Uterus (tissue), 3 donors: ENCODE measurements at regions not wholly inside any gene's neighbourhood (a gene's known extent, or its start where the extent isn't known, plus 50 kb on each side); places are given as distances from the start of the nearest gene placed in this dataset.

Experiments
- DNase-seq, 2 donors: peaks; one replicate each; pipeline ENCODE4 v3.0.0-alpha.2; 2019 to 2020
- H3K27ac ChIP-seq, 2 donors: fragments of 200-600 bp; sonication (generic); 1 replicate in 1 of 2; 2 replicates in 1 of 2; pipeline ENCODE4 v1.5.1; 2016 to 2018
- H3K27me3 ChIP-seq, 2 donors: fragments of 200-600 bp; sonication (generic); one replicate each; pipeline ENCODE4 v1.5.1; 2018 to 2019; ENCODE audit warnings: control low read depth in 1 of 2
- H3K36me3 ChIP-seq, 2 donors: fragments of 200-600 bp; sonication (generic); one replicate each; pipeline ENCODE4 v1.5.1; 2019; ENCODE audit warnings: control low read depth in 1 of 2
- H3K4me1 ChIP-seq, 2 donors: fragments of 200-600 bp; sonication (generic); one replicate each; pipeline ENCODE4 v1.5.1; 2018 to 2019; ENCODE audit warnings: control low read depth in 1 of 2
- H3K4me3 ChIP-seq, 2 donors: fragments of 200-600 bp; sonication (generic); 1 replicate in 1 of 2; 2 replicates in 1 of 2; pipeline ENCODE4 v1.5.1; 2018 to 2019; ENCODE audit warnings: mild to moderate bottlenecking in 1 of 2
- H3K9me3 ChIP-seq, 2 donors: fragments of 200-600 bp; sonication (generic); one replicate each; pipeline ENCODE4 v1.5.1; 2019; ENCODE audit warnings: control low read depth in 1 of 2
- POLR2A ChIP-seq, 2 donors: fragments of 450-650 bp; IDR thresholded peaks; one replicate each; pipeline ENCODE4 v1.6.1; 2016; ENCODE audit warnings: antibody characterized with exemption in 2 of 2, mild to moderate bottlenecking in 1 of 2, moderate library complexity in 1 of 2
- intact Hi-C: fragments of 100-400 bp; cut with DNase I; formaldehyde crosslinking; loops from one replicate; pipeline ENCODE4 v1.15.1; 2023; ENCODE audit warnings: low total_unique reads
- TF ChIP-seq, protein P1 (sequence below), 4 experiments: fragments of 200-600 bp in 2 of 4; fragments of 450-650 bp in 2 of 4; sonication (generic) in 2 of 4; IDR thresholded peaks; one replicate each; pipeline ENCODE4 v1.5.1; 2016 to 2019; ENCODE audit warnings: antibody characterized with exemption in 4 of 4, mild to moderate bottlenecking in 2 of 4, moderate library complexity in 1 of 4
- donor health status: DM: yes; HTN: yes; CAD: no.

DNA sequence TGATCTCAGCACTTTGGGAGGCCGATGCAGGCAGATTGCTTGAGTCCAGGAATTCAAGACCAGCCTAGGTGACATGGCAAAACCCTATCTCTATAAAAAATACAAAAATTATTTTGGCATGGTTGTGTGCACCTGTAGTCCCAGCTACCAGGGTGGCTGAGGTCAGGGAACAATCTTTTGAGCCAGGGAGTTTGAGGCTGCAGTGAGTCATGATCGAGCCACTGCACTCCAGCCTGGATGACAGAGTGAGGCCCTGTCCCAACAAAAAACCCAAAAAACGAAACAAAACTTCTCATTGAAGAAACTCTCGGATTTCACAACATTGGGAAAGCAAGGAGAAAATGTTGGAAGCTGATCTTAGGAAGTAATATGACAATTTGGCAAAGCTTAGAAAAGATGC lies 317.3 kb upstream of the MGAT5 start:
- Histone ChIP-seq H3K9me3 (no peaks in the 10 kb centered on the region), H3K27ac (no peak overlapping the region), H3K4me3 (no peak overlapping the region), H3K4me1 (no peaks in the 10 kb centered on the region), H3K36me3 (no peaks in the 10 kb centered on the region), H3K27me3 (peaks cover 0 to 4% of the 10 kb centered on the region in 2 donors)
- intact Hi-C loops, result no loop called here
- TF ChIP-seq, protein P1, sequence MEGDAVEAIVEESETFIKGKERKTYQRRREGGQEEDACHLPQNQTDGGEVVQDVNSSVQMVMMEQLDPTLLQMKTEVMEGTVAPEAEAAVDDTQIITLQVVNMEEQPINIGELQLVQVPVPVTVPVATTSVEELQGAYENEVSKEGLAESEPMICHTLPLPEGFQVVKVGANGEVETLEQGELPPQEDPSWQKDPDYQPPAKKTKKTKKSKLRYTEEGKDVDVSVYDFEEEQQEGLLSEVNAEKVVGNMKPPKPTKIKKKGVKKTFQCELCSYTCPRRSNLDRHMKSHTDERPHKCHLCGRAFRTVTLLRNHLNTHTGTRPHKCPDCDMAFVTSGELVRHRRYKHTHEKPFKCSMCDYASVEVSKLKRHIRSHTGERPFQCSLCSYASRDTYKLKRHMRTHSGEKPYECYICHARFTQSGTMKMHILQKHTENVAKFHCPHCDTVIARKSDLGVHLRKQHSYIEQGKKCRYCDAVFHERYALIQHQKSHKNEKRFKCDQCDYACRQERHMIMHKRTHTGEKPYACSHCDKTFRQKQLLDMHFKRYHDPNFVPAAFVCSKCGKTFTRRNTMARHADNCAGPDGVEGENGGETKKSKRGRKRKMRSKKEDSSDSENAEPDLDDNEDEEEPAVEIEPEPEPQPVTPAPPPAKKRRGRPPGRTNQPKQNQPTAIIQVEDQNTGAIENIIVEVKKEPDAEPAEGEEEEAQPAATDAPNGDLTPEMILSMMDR (IDR thresholded peaks at IDR 0.05), result no peak
- no peak for TF ChIP-seq POLR2A (IDR thresholded peaks at IDR 0.05)
- no peak for DNase-seq

DNA sequence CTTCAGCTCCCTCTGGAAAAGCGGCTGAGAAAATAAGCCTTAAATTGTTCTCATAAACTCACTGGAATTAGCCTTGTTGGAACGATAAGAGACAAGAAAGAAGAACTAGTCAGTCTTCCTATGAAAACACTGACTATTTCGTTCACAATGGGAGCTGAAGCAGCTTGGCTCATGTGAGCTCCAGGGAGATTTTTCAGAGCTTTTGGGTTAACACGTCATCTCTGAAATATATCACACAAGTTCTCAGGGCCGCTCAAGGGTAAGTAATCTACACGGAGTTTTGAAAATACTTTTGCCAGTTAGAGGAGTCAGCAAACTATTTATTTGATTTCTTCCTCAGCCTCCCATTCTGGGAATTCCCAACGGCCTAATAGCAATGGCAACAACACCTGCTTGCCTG lies 316.2 kb upstream of the MGAT5 start:
- H3K27ac ChIP-seq, result no peak overlapping the region
- no peak for TF ChIP-seq POLR2A (IDR thresholded peaks at IDR 0.05)
- TF ChIP-seq, protein P1 (IDR thresholded peaks at IDR 0.05), result no peak
- H3K36me3 ChIP-seq, result no peaks in the 10 kb centered on the region
- peaks cover 0 to 4% of the 10 kb centered on the region in 2 donors for H3K27me3 ChIP-seq
- intact Hi-C loops, result no loop called here
- no peak overlapping the region for H3K4me3 ChIP-seq
- DNase-seq, result no peak
- no peaks in the 10 kb centered on the region for H3K9me3 ChIP-seq
- H3K4me1 ChIP-seq, result no peaks in the 10 kb centered on the region

DNA sequence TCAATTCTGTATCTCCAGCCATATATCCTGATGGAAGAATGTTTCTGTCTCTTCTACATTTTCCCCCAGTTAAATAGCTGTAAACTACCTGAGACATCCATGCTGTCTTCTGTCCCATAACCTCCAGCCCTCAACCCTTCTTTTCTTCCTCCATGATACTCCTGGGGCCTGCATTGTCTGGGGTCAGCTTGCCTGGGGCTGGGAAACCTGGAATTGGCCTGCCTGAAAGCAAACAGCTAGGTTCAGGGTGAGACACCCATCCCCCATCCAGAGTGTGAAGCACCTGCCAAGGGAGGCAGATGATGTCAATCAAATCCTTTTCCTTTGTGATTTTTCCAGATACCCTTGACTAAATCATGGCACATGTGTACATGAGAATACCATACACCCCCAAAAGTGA lies 313.7 kb upstream of the MGAT5 start:
- Histone ChIP-seq H3K27me3 (no peaks in the 10 kb centered on the region), H3K9me3 (no peaks in the 10 kb centered on the region), H3K36me3 (no peaks in the 10 kb centered on the region), H3K4me1 (no peaks in the 10 kb centered on the region), H3K4me3 (no peak overlapping the region), H3K27ac (no peak overlapping the region)
- DNase-seq, result no peak
- no peak for TF ChIP-seq POLR2A (IDR thresholded peaks at IDR 0.05)
- TF ChIP-seq, protein P1 (IDR thresholded peaks at IDR 0.05), result no peak
- intact Hi-C loops, result no loop called here

DNA sequence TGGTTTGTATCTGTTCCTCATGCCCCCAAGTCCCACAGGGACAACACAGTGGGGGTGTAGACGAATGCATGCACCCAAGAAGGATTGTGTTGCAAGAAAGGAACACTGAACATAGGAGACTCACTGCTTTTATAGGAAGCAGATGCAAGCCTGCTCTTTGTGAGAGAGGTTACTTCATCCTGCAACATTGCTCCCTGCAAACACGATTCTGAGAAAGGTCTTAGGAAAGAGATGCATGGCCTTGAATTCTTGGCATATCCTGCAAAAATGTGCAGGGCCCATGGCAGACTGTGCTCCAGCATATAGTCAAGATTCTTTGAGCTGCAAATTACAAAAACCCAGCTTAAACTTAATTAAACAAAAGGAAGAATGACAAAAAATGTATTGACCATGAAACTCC lies 312.2 kb upstream of the MGAT5 start:
- H3K4me3 ChIP-seq, result no peak overlapping the region
- H3K4me1 ChIP-seq, result no peaks in the 10 kb centered on the region
- intact Hi-C loops, result no loop called here
- H3K9me3 ChIP-seq, result no peaks in the 10 kb centered on the region
- no peak for DNase-seq
- no peaks in the 10 kb centered on the region for H3K27me3 ChIP-seq
- H3K36me3 ChIP-seq, result no peaks in the 10 kb centered on the region
- TF ChIP-seq, protein P1 (IDR thresholded peaks at IDR 0.05), result no peak
- TF ChIP-seq POLR2A (IDR thresholded peaks at IDR 0.05), result no peak
- H3K27ac ChIP-seq, result no peak overlapping the region

DNA sequence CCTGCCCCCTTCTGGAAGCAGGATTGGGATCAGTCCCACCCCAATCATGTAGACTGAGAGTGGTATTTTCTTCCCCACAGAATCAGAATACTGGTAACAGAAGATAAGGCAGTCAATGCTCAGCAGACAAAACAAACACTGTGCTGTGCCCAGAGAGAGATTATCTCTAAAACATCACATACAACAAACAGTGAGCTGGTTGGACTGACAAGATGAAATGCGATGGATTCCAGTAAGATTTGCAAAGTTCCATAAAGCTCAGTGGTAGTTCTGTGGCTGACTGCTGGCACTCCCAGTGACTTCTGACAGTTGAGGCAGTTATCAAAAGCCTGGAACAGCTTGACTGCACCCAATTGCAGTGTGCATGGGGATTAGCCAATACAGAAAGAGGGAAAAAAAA lies 311.5 kb upstream of the MGAT5 start:
- H3K4me3 ChIP-seq, result no peak overlapping the region
- H3K36me3 ChIP-seq, result no peaks in the 10 kb centered on the region
- intact Hi-C loops, result no loop called here
- H3K27me3 ChIP-seq, result no peaks in the 10 kb centered on the region
- H3K9me3 ChIP-seq, result no peaks in the 10 kb centered on the region
- no peak overlapping the region for H3K27ac ChIP-seq
- DNase-seq, result no peak
- H3K4me1 ChIP-seq, result no peaks in the 10 kb centered on the region
- TF ChIP-seq, protein P1 (IDR thresholded peaks at IDR 0.05), result no peak
- no peak for TF ChIP-seq POLR2A (IDR thresholded peaks at IDR 0.05)
